HL-60 (cell line): ENCODE measurements at regions not wholly inside any gene's neighbourhood (a gene's known extent, or its start where the extent isn't known, plus 50 kb on each side); places are given as distances from the start of the nearest gene placed in this dataset.

Experiments used
- GABPA ChIP-seq: IDR thresholded peaks from 2 replicates; pipeline ENCODE4 v1.6.1; 2012; ENCODE audit warnings: low read depth
- POLR2AphosphoS5 ChIP-seq: IDR thresholded peaks from 2 replicates; pipeline ENCODE4 v1.6.1; 2012; ENCODE audit warnings: low read depth
- SPI1 ChIP-seq: IDR thresholded peaks from 2 replicates; pipeline ENCODE4 v1.6.1; 2012; ENCODE audit warnings: low read depth, mild to moderate bottlenecking, borderline replicate concordance
- TF ChIP-seq, protein P1 (sequence below): IDR thresholded peaks from one replicate; pipeline ENCODE4 v1.5.1; 2011; ENCODE audit warnings: low read length, control low read depth, inconsistent platforms; ENCODE audit not compliant: insufficient read depth
- TF ChIP-seq, protein P2 (sequence below): IDR thresholded peaks from 2 replicates; pipeline ENCODE4 v1.6.1; 2012; ENCODE audit warnings: low read depth; ENCODE audit not compliant: insufficient replicate concordance

DNA sequence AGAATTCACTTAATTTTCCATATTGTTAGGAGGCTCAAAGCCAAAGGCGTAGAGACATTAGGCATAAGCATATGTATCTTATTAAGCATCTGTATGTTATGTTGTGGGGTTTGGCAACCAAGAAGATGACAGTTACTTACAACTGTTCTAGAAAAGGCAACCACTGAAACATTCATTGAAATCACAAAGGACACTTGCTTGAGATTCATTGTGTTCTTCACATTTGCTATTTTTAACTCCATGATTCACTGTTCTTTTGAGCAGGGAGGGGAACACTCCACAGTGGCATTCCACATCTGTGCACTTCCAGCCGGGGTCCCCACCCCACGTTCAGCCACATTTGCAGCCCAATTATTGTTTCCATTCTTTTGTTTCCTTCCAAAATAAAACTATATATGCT, 107.1 kb downstream of the PALM2AKAP2 start:
- TF ChIP-seq, protein P1, sequence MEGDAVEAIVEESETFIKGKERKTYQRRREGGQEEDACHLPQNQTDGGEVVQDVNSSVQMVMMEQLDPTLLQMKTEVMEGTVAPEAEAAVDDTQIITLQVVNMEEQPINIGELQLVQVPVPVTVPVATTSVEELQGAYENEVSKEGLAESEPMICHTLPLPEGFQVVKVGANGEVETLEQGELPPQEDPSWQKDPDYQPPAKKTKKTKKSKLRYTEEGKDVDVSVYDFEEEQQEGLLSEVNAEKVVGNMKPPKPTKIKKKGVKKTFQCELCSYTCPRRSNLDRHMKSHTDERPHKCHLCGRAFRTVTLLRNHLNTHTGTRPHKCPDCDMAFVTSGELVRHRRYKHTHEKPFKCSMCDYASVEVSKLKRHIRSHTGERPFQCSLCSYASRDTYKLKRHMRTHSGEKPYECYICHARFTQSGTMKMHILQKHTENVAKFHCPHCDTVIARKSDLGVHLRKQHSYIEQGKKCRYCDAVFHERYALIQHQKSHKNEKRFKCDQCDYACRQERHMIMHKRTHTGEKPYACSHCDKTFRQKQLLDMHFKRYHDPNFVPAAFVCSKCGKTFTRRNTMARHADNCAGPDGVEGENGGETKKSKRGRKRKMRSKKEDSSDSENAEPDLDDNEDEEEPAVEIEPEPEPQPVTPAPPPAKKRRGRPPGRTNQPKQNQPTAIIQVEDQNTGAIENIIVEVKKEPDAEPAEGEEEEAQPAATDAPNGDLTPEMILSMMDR: no peak
- TF ChIP-seq, protein P2, sequence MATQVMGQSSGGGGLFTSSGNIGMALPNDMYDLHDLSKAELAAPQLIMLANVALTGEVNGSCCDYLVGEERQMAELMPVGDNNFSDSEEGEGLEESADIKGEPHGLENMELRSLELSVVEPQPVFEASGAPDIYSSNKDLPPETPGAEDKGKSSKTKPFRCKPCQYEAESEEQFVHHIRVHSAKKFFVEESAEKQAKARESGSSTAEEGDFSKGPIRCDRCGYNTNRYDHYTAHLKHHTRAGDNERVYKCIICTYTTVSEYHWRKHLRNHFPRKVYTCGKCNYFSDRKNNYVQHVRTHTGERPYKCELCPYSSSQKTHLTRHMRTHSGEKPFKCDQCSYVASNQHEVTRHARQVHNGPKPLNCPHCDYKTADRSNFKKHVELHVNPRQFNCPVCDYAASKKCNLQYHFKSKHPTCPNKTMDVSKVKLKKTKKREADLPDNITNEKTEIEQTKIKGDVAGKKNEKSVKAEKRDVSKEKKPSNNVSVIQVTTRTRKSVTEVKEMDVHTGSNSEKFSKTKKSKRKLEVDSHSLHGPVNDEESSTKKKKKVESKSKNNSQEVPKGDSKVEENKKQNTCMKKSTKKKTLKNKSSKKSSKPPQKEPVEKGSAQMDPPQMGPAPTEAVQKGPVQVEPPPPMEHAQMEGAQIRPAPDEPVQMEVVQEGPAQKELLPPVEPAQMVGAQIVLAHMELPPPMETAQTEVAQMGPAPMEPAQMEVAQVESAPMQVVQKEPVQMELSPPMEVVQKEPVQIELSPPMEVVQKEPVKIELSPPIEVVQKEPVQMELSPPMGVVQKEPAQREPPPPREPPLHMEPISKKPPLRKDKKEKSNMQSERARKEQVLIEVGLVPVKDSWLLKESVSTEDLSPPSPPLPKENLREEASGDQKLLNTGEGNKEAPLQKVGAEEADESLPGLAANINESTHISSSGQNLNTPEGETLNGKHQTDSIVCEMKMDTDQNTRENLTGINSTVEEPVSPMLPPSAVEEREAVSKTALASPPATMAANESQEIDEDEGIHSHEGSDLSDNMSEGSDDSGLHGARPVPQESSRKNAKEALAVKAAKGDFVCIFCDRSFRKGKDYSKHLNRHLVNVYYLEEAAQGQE: no peak
- TF ChIP-seq POLR2AphosphoS5: no peak
- no peak for TF ChIP-seq SPI1
- TF ChIP-seq GABPA: no peak
